ENCODE measurements at regions not wholly inside any gene's neighbourhood (a gene's known extent, or its start where the extent isn't known, plus 50 kb on each side); places are given as distances from the start of the nearest gene placed in this dataset.

DNA sequence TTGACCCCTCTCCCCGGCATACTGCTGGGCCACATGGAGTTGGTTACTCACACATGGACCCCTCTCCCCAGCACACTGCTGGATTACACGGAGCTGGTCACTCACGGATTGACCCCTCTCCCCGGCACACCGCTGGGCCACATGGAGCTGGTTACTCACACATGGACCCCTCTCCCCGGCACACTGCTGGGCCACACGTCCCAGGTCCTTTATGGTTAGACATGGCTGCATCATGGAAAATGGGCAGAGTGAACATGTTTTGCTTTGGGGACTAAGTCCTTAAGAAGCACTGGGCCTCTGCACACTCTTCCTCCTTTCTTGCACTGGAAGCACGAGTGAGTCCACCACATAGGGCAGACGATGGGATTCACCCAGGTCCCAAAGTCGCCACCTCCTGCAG, 102.1 kb upstream of the SHH start:
- peaks cover 5% of the 10 kb centered on the region for H3K9me1 ChIP-seq (ENCODE audit: insufficient read depth, low read length)
- H3K4me2 ChIP-seq (ENCODE audit: low read depth, low read length), result no peak overlapping the region
- ATAC-seq (ENCODE audit: low read depth), result no peak
- no peak overlapping the region for H4K8ac ChIP-seq (ENCODE audit: low read depth in 2 of 2, low read length in 2 of 2)
- H3K27me3 ChIP-seq (ENCODE audit: control insufficient read depth, insufficient read depth, low read length), result no peaks in the 10 kb centered on the region
- H3K56ac ChIP-seq (ENCODE audit: extremely low read depth, insufficient read depth, low read length), result no peak overlapping the region
- no peak overlapping the region for H3K27ac ChIP-seq (ENCODE audit: insufficient read depth, low read length)
- no peak overlapping the region for H3K4ac ChIP-seq (ENCODE audit: low read depth, low read length)
- H2AK5ac ChIP-seq (ENCODE audit: low read depth, low read length), result no peak overlapping the region
- H2BK5ac ChIP-seq (ENCODE audit: low read depth, low read length, poor library complexity, severe bottlenecking), result no peak overlapping the region
- no peak overlapping the region for H2BK20ac ChIP-seq (ENCODE audit: low read depth, low read length)
- H2AK9ac ChIP-seq (replicated peaks; ENCODE audit: low read depth, low read length, poor library complexity), result no peak overlapping the region
- H4K5ac ChIP-seq (ENCODE audit: low read depth, low read length), result no peak overlapping the region
- H3K14ac ChIP-seq (replicated peaks; ENCODE audit: low read depth, low read length), result no peak overlapping the region
- intact Hi-C loops (cut with micrococcal nuclease), result no loop called here
- no peaks in the 10 kb centered on the region for H3K79me1 ChIP-seq (ENCODE audit: low read depth in 1 of 2, low read length in 2 of 2)
- H3K9ac ChIP-seq (ENCODE audit: low read depth, low read length), result no peak overlapping the region
- no peak overlapping the region for H2BK15ac ChIP-seq (ENCODE audit: low read depth, low read length)
- H4K91ac ChIP-seq (ENCODE audit: insufficient read depth, low read depth, low read length), result no peak overlapping the region
- peaks cover 21% of the 10 kb centered on the region for H3K9me3 ChIP-seq (ENCODE audit: control insufficient read depth, insufficient read depth, low read length)
- H3K4me1 ChIP-seq (ENCODE audit: control insufficient read depth, insufficient read depth, low read length), result peaks cover 12% of the 10 kb centered on the region
- no peak overlapping the region for H2BK120ac ChIP-seq (ENCODE audit: low read depth, low read length)
- no peaks in the 10 kb centered on the region for H3K36me3 ChIP-seq (ENCODE audit: control insufficient read depth, insufficient read depth, low read length)
- no peak overlapping the region for H3K4me3 ChIP-seq (ENCODE audit: insufficient read depth, low read depth, low read length)
- DNase-seq, result no peak
- no CpG with 5 or more reads among the region's 10 CpGs for WGBS, 2 experiments (ENCODE audit: extremely low coverage in 2 of 2, insufficient read length in 1 of 2)
- no peak for TF ChIP-seq RAD21 (IDR thresholded peaks at IDR 0.05; ENCODE audit: low read length)
- TF ChIP-seq BHLHE40 (IDR thresholded peaks at IDR 0.05; ENCODE audit: low read depth, low read length), result no peak
- no peak for TF ChIP-seq CHD1 (IDR thresholded peaks at IDR 0.05; ENCODE audit: low read depth, low read length)
- TF ChIP-seq CEBPB (IDR thresholded peaks at IDR 0.05; ENCODE audit: low read depth, low read length), result no peak
- no peak overlapping the region for H2AFZ ChIP-seq (replicated peaks; ENCODE audit: low read length, poor library complexity)
- POLR2A ChIA-PET (ENCODE audit: unreplicated experiment), result no interaction called here
- dilution Hi-C loops (cut with HindIII; ENCODE audit: low sequenced_read_pairs, unreplicated experiment), result no loop called here
- CTCF ChIA-PET, result no interaction called here
- in situ Hi-C loops (cut with MboI; ENCODE audit: low sequenced_read_pairs), result no loop called here
- H4K20me1 ChIP-seq (ENCODE audit: insufficient read depth, low read length), result no peaks in the 10 kb centered on the region
- no TSS peak for BruUV-seq (replicated peaks)
- H3K18ac ChIP-seq (ENCODE audit: low read depth, low read length), result no peak overlapping the region
- no peak overlapping the region for H3K23ac ChIP-seq (ENCODE audit: low read depth, low read length)
